ENCODE measurements at regions not wholly inside any gene's neighbourhood (a gene's known extent, or its start where the extent isn't known, plus 50 kb on each side); places are given as distances from the start of the nearest gene placed in this dataset.

DNA sequence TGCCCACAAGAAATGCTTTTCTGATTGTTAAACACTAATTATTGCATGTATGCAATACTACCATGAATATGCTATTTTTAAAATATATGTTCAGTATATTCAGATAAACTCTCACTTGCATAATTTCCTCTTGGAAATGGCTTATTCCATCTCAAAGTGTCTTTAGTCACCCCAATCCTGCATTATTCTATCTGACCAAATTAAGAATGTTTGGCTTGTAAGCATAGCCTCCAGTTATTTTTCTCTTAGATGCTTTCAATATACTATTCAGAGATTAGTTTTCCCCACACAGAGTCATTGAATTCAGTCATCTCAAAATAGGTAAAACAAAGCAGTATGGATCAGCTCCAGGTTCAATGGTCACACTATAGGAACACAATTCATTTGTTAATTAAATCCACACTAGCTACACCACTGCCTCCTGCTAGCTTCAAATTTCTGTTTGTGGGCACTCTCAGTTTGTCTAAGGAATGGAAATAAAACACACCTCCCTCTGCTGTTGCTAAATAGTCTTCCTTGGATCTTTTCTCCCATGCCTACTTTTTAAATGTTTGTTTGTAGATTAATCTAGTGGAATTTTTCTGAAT lies 134.6 kb upstream of the TBCA start:
- intact Hi-C loops (cut with DNase I), result no loop called here
- TF ChIP-seq, protein P1, sequence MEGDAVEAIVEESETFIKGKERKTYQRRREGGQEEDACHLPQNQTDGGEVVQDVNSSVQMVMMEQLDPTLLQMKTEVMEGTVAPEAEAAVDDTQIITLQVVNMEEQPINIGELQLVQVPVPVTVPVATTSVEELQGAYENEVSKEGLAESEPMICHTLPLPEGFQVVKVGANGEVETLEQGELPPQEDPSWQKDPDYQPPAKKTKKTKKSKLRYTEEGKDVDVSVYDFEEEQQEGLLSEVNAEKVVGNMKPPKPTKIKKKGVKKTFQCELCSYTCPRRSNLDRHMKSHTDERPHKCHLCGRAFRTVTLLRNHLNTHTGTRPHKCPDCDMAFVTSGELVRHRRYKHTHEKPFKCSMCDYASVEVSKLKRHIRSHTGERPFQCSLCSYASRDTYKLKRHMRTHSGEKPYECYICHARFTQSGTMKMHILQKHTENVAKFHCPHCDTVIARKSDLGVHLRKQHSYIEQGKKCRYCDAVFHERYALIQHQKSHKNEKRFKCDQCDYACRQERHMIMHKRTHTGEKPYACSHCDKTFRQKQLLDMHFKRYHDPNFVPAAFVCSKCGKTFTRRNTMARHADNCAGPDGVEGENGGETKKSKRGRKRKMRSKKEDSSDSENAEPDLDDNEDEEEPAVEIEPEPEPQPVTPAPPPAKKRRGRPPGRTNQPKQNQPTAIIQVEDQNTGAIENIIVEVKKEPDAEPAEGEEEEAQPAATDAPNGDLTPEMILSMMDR (IDR thresholded peaks at IDR 0.05), result no peak
- no peak for TF ChIP-seq POLR2A (IDR thresholded peaks at IDR 0.05)
- TF ChIP-seq POLR2AphosphoS5 (IDR thresholded peaks at IDR 0.05; ENCODE audit: insufficient read depth in 1 of 2, low read depth in 1 of 2), result no peak
- Histone ChIP-seq H3K36me3 (no peaks in the 10 kb centered on the region), H3K4me1 (no peaks in the 10 kb centered on the region), H3K27ac (no peak overlapping the region), H3K4me3 (no peak overlapping the region), H3K9me3 (no peaks in the 10 kb centered on the region), H3K27me3 (no peaks in the 10 kb centered on the region)
- no peak for DNase-seq (ENCODE audit: extremely low spot score in 2 of 2)

DNA sequence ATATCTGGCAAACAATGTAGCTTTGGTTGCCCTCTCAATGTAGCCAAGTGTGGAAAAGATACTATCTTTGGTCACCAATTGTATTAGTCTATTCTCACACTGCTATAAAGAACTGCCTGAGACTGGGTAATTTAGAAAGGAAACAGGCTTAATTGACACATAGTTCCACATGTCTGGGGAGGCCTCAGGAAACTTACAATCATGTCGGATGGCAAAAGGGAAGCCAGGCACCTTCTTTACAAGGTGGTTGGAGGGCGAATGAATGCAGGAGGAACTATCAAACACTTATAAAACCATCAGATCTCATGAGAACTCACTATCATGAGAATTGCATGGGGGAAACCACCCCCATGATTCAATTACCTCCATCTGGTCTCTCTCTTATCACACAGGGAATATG lies 133.1 kb upstream of the TBCA start:
- no peak overlapping the region for H3K27ac ChIP-seq
- H3K27me3 ChIP-seq, result no peaks in the 10 kb centered on the region
- no peak overlapping the region for H3K4me3 ChIP-seq
- no peaks in the 10 kb centered on the region for H3K9me3 ChIP-seq
- no peak for DNase-seq (ENCODE audit: extremely low spot score in 2 of 2)
- intact Hi-C loops (cut with DNase I), result no loop called here
- TF ChIP-seq POLR2A (IDR thresholded peaks at IDR 0.05), result no peak
- TF ChIP-seq, protein P1 (IDR thresholded peaks at IDR 0.05), result no peak
- no peak for TF ChIP-seq POLR2AphosphoS5 (IDR thresholded peaks at IDR 0.05; ENCODE audit: insufficient read depth in 1 of 2, low read depth in 1 of 2)
- H3K36me3 ChIP-seq, result no peaks in the 10 kb centered on the region
- H3K4me1 ChIP-seq, result no peaks in the 10 kb centered on the region

- intact Hi-C loops (cut with DNase I), result no loop called here
- no peaks in the 10 kb centered on the region for H3K9me3 ChIP-seq
- no peak for DNase-seq (ENCODE audit: extremely low spot score in 2 of 2)
- H3K4me3 ChIP-seq, result no peak overlapping the region
- no peaks in the 10 kb centered on the region for H3K36me3 ChIP-seq
- H3K27me3 ChIP-seq, result no peaks in the 10 kb centered on the region
- H3K27ac ChIP-seq, result no peak overlapping the region
- no peaks in the 10 kb centered on the region for H3K4me1 ChIP-seq
- TF ChIP-seq, protein P1 (IDR thresholded peaks at IDR 0.05), result no peak
- TF ChIP-seq POLR2A (IDR thresholded peaks at IDR 0.05), result no peak
- TF ChIP-seq POLR2AphosphoS5 (IDR thresholded peaks at IDR 0.05; ENCODE audit: insufficient read depth in 1 of 2, low read depth in 1 of 2), result no peak
These were observed 132.6 kb upstream of the TBCA start for GRCh38 chr5:77908787-77909186.

- no peaks in the 10 kb centered on the region for H3K36me3 ChIP-seq
- DNase-seq (ENCODE audit: extremely low spot score in 2 of 2), result no peak
- H3K4me3 ChIP-seq, result no peak overlapping the region
- no peak overlapping the region for H3K27ac ChIP-seq
- H3K4me1 ChIP-seq, result no peaks in the 10 kb centered on the region
- H3K27me3 ChIP-seq, result no peaks in the 10 kb centered on the region
- TF ChIP-seq, protein P1 (IDR thresholded peaks at IDR 0.05), result no peak
- intact Hi-C loops (cut with DNase I), result no loop called here
- no peaks in the 10 kb centered on the region for H3K9me3 ChIP-seq
These were observed 131.6 kb upstream of the TBCA start for GRCh38 chr5:77907786-77908185.

DNA sequence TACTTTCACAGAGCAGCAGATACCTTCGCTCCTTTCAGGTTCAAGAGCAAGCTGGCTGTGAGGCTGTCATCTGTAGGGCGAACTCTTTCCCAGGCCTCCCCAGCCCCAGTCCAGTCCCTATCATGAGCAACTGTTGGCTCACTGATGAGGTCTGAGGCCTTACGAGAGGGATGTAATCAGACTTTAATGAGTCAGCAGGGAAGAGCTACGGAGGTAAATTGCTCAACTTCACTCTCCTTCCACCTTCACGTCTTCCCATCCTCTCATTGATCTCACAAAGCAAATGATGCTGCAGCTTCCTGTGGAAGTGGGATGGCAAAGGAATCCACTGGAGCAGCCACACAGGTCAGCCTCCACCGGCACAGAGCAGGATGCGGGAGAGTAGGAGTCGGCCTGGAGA lies 130.7 kb upstream of the TBCA start:
- TF ChIP-seq, protein P1 (IDR thresholded peaks at IDR 0.05), result no peak
- TF ChIP-seq POLR2A (IDR thresholded peaks at IDR 0.05), result no peak
- no peak for TF ChIP-seq POLR2AphosphoS5 (IDR thresholded peaks at IDR 0.05; ENCODE audit: insufficient read depth in 1 of 2, low read depth in 1 of 2)
- Histone ChIP-seq H3K4me1 (no peaks in the 10 kb centered on the region), H3K4me3 (no peak overlapping the region), H3K9me3 (no peaks in the 10 kb centered on the region), H3K27ac (no peak overlapping the region), H3K36me3 (no peaks in the 10 kb centered on the region), H3K27me3 (no peaks in the 10 kb centered on the region)
- no peak for DNase-seq (ENCODE audit: extremely low spot score in 2 of 2)
- intact Hi-C loops (cut with DNase I), result no loop called here

All from vagina (tissue), 2 donors.